ENCODE measurements at regions not wholly inside any gene's neighbourhood (a gene's known extent, or its start where the extent isn't known, plus 50 kb on each side); places are given as distances from the start of the nearest gene placed in this dataset.
"Not testable (repeated sequence)": the region's sequence is repeated elsewhere in the genome, so short reads cannot be mapped to it uniquely, and the experiment has no call there.

GRCh38 chr14:43532825-43533416, 974.2 kb downstream of the FSCB start:
- no peak for DNase-seq

- no peak for DNase-seq
These were observed 978.8 kb downstream of the FSCB start for GRCh38 chr14:43528321-43528720.

- no peak for DNase-seq
These were observed 981.4 kb downstream of the FSCB start for GRCh38 chr14:43525658-43526057.

GRCh38 chr14:43522901-43523300, 984.2 kb downstream of the FSCB start:
- DNase-seq, result no peak

GRCh38 chr14:43522191-43522590, 984.9 kb downstream of the FSCB start:
- no peak for DNase-seq

- DNase-seq, result no peak
These were observed 1003.6 kb downstream of the FSCB start for GRCh38 chr14:43503508-43503907.

GRCh38 chr14:43492359-43492758, 1014.7 kb downstream of the FSCB start:
- DNase-seq, result not testable (repeated sequence)

GRCh38 chr14:43483415-43483814, 1023.7 kb downstream of the FSCB start:
- no peak for DNase-seq

GRCh38 chr14:43481864-43482263, 1025.2 kb downstream of the FSCB start:
- DNase-seq, result no peak

GRCh38 chr14:43480976-43481375, 1026.1 kb downstream of the FSCB start:
- DNase-seq, result no peak

GRCh38 chr14:43479596-43480195, 1027.4 kb downstream of the FSCB start:
- no peak for DNase-seq

- DNase-seq, result no peak
These were observed 1030.3 kb downstream of the FSCB start for GRCh38 chr14:43476822-43477221.

GRCh38 chr14:43475757-43476156, 1031.3 kb downstream of the FSCB start:
- no peak for DNase-seq

GRCh38 chr14:43471595-43471994, 1035.5 kb downstream of the FSCB start:
- DNase-seq, result no peak

GRCh38 chr14:43464968-43465367, 1042.1 kb downstream of the FSCB start:
- DNase-seq, result no peak

- DNase-seq, result no peak
These were observed 1057.8 kb downstream of the FSCB start for GRCh38 chr14:43449291-43449690.

GRCh38 chr14:43438056-43438455, 1069.0 kb downstream of the FSCB start:
- DNase-seq, result no peak

- DNase-seq, result no peak
These were observed 1088.8 kb downstream of the FSCB start for GRCh38 chr14:43418324-43418723.

- no peak for DNase-seq
These were observed 1094.0 kb downstream of the FSCB start for GRCh38 chr14:43413084-43413483.

- no peak for DNase-seq
These were observed 1095.2 kb downstream of the FSCB start for GRCh38 chr14:43411841-43412240.

- DNase-seq, result no peak
These were observed 1096.5 kb downstream of the FSCB start for GRCh38 chr14:43410631-43411030.

- DNase-seq, result no peak
These were observed 1098.6 kb downstream of the FSCB start for GRCh38 chr14:43408472-43408871.

GRCh38 chr14:43407706-43408105, 1099.4 kb downstream of the FSCB start:
- no peak for DNase-seq

GRCh38 chr14:43406931-43407330, 1100.2 kb downstream of the FSCB start:
- DNase-seq, result no peak

GRCh38 chr14:43399289-43399688, 1107.8 kb downstream of the FSCB start:
- DNase-seq, result no peak
